GM23338 (cell line): ENCODE measurements at regions not wholly inside any gene's neighbourhood (a gene's known extent, or its start where the extent isn't known, plus 50 kb on each side); places are given as distances from the start of the nearest gene placed in this dataset.

ENCODE experiments used
- ATAC-seq: fragments of 200-7000 bp; cut with Tn5 transposase; 3 replicates; pipeline ENCODE4 v1.9.1; 2020
- DNase-seq: peaks from one replicate; pipeline ENCODE4 v3.0.0-alpha.2; 2015; ENCODE audit warnings: low spot score
- H2AFZ ChIP-seq: fragments of 200-600 bp; sonication (generic); 2 replicates; pipeline ENCODE4 v1.8.0; 2016; ENCODE audit warnings: antibody characterized with exemption, mild to moderate bottlenecking, moderate library complexity
- H3F3A ChIP-seq: fragments of 200-600 bp; sonication (generic); replicated peaks from 2 replicates; pipeline ENCODE4 v1.8.0; 2017; ENCODE audit warnings: antibody characterized with exemption, mixed run types, low read depth
- H3K27ac ChIP-seq: fragments of 200-600 bp; sonication (generic); 2 replicates; pipeline ENCODE4 v1.6.1; 2016; ENCODE audit warnings: low read depth
- H3K27me3 ChIP-seq: fragments of 200-600 bp; sonication (generic); 2 replicates; pipeline ENCODE4 v1.8.0; 2016; ENCODE audit warnings: mild to moderate bottlenecking, mixed run types, moderate library complexity; ENCODE audit not compliant: insufficient read depth
- H3K36me3 ChIP-seq: fragments of 200-600 bp; sonication (generic); 2 replicates; pipeline ENCODE4 v1.8.0; 2016; ENCODE audit warnings: mild to moderate bottlenecking; ENCODE audit not compliant: insufficient read depth
- H3K4me1 ChIP-seq: fragments of 200-600 bp; sonication (generic); 2 replicates; pipeline ENCODE4 v1.8.0; 2016; ENCODE audit warnings: mild to moderate bottlenecking, moderate library complexity; ENCODE audit not compliant: insufficient read depth
- H3K4me2 ChIP-seq: fragments of 200-600 bp; sonication (generic); 2 replicates; pipeline ENCODE4 v1.7.1; 2017; ENCODE audit warnings: mixed run types
- H3K4me3 ChIP-seq: fragments of 200-600 bp; sonication (generic); 2 replicates; pipeline ENCODE4 v1.6.1; 2016; ENCODE audit warnings: mixed run types
- H3K79me2 ChIP-seq: fragments of 200-600 bp; sonication (generic); replicated peaks from 2 replicates; pipeline ENCODE4 v1.8.0; 2017; ENCODE audit warnings: mild to moderate bottlenecking; ENCODE audit not compliant: insufficient read depth
- H3K9me2 ChIP-seq: fragments of 200-600 bp; sonication (generic); 2 replicates; pipeline ENCODE4 v1.8.0; 2017; ENCODE audit not compliant: insufficient read depth
- H4K20me1 ChIP-seq: fragments of 200-600 bp; sonication (generic); replicated peaks from 2 replicates; pipeline ENCODE4 v1.8.0; 2017; ENCODE audit warnings: mild to moderate bottlenecking; ENCODE audit not compliant: insufficient read depth
- H3K27ac Mint-ChIP-seq: 2 replicates; pipeline ENCODE4 v1.8.0; 2020; ENCODE audit warnings: inconsistent platforms, mild to moderate bottlenecking, moderate library complexity, mixed read lengths
- H3K27me3 Mint-ChIP-seq: 3 replicates; pipeline ENCODE4 v1.8.0; 2022; ENCODE audit warnings: low read depth, mild to moderate bottlenecking, moderate library complexity, mixed read lengths, inconsistent platforms; ENCODE audit not compliant: insufficient read depth, poor library complexity
- H3K36me3 Mint-ChIP-seq: 3 replicates; pipeline ENCODE4 v1.8.0; 2021; ENCODE audit warnings: low read depth, mild to moderate bottlenecking, inconsistent platforms, moderate library complexity, mixed read lengths
- H3K4me1 Mint-ChIP-seq: 3 replicates; pipeline ENCODE4 v1.8.0; 2020; ENCODE audit warnings: mild to moderate bottlenecking, inconsistent platforms, mixed read lengths
- H3K4me3 Mint-ChIP-seq: 3 replicates; pipeline ENCODE4 v1.8.0; 2021; ENCODE audit warnings: moderate library complexity, mild to moderate bottlenecking, inconsistent platforms, mixed read lengths
- H3K9me3 Mint-ChIP-seq: 3 replicates; pipeline ENCODE4 v1.8.0; 2020; ENCODE audit warnings: moderate library complexity, mild to moderate bottlenecking, inconsistent platforms, mixed read lengths
- CREB1 ChIP-seq: fragments of 250-450 bp; sonication (Bioruptor Pico); IDR thresholded peaks from 2 replicates; pipeline ENCODE4 v1.5.0; 2020; ENCODE audit warnings: low read depth, mild to moderate bottlenecking, moderate library complexity
- CTCF ChIP-seq, 2 experiments: fragments of 200-600 bp in 1 of 2; sonication (generic) in 1 of 2; conservative IDR thresholded peaks; 2 replicates each; pipeline versions ENCODE4 v1.5.1 to v1.6.1; 2016 to 2017; ENCODE audit warnings: antibody characterized with exemption in 2 of 2, low read depth in 2 of 2, mild to moderate bottlenecking in 2 of 2, moderate library complexity in 1 of 2
- EZH2 ChIP-seq: fragments of 200-600 bp; sonication (generic); IDR thresholded peaks from one replicate; pipeline ENCODE4 v1.8.0; 2017; ENCODE audit warnings: antibody characterized with exemption, mild to moderate bottlenecking, low read depth; ENCODE audit not compliant: unreplicated experiment
- EZH2phosphoT487 ChIP-seq: fragments of 200-600 bp; sonication (generic); IDR thresholded peaks from one replicate; pipeline ENCODE4 v1.8.1; 2018; ENCODE audit warnings: antibody characterized with exemption; ENCODE audit not compliant: unreplicated experiment
- JUNB ChIP-seq: IDR thresholded peaks from one replicate; pipeline ENCODE4 v1.6.1; 2016; ENCODE audit warnings: antibody characterized with exemption; ENCODE audit not compliant: unreplicated experiment
- NANOG ChIP-seq: IDR thresholded peaks from 2 replicates; pipeline ENCODE4 v1.6.1; 2016; ENCODE audit warnings: antibody characterized with exemption, borderline replicate concordance
- POLR2AphosphoS5 ChIP-seq: IDR thresholded peaks from 2 replicates; pipeline ENCODE4 v1.6.1; 2016; ENCODE audit warnings: antibody characterized with exemption, low read depth
- REST ChIP-seq: IDR thresholded peaks from one replicate; pipeline ENCODE4 v1.6.1; 2018; ENCODE audit warnings: antibody characterized with exemption; ENCODE audit not compliant: unreplicated experiment
- ZNF114 ChIP-seq: fragments of 250-450 bp; sonication (Bioruptor Pico); IDR thresholded peaks from 2 replicates; pipeline ENCODE4 v1.5.0; 2020; ENCODE audit warnings: mild to moderate bottlenecking, moderate library complexity
- ZNF331 ChIP-seq: fragments of 250-450 bp; sonication (Bioruptor Pico); IDR thresholded peaks from 2 replicates; pipeline ENCODE4 v1.5.0; 2020; ENCODE audit warnings: low read depth, mild to moderate bottlenecking, moderate library complexity
- TF ChIP-seq, protein P1 (sequence below): fragments of 250-450 bp; sonication (Bioruptor Pico); IDR thresholded peaks from 2 replicates; pipeline ENCODE4 v1.5.0; 2020; ENCODE audit warnings: mild to moderate bottlenecking, moderate library complexity

GRCh38 chr1:113252166-113252565 lies 138.1 kb upstream of the MAGI3 start:
- Histone ChIP-seq H3F3A (0 out of 2 replicates have a peak, but pooled peaks cover 2% of the 10 kb centered on the region), H2AFZ (peak overlapping the region; percentile 85; the same call in 1 of the 2 replicates), H3K36me3 (no peaks in the 10 kb centered on the region), H4K20me1 (no peaks in the 10 kb centered on the region), H3K27me3 (no peaks in the 10 kb centered on the region), H3K4me3 (no peak overlapping the region), H3K4me1 (peaks cover 35% of the 10 kb centered on the region), H3K79me2 (no peaks in the 10 kb centered on the region), H3K4me2 (no peak overlapping the region), H3K9me2 (peaks cover 6% of the 10 kb centered on the region; the same call in 1 of the 2 replicates), H3K27ac (no peak overlapping the region)
- H3K27ac Mint-ChIP-seq: no peak overlapping the region
- H3K4me1 Mint-ChIP-seq: peaks cover 48% of the 10 kb centered on the region
- no peaks in the 10 kb centered on the region for H3K36me3 Mint-ChIP-seq
- H3K9me3 Mint-ChIP-seq: no peaks in the 10 kb centered on the region
- no peak for DNase-seq
- H3K4me3 Mint-ChIP-seq: no peak overlapping the region
- no peaks in the 10 kb centered on the region for H3K27me3 Mint-ChIP-seq
- no peak for TF ChIP-seq REST
- TF ChIP-seq POLR2AphosphoS5: no peak
- no peak for TF ChIP-seq JUNB
- TF ChIP-seq NANOG: no peak
- no peak for TF ChIP-seq ZNF114 (CRISPR knock-in tag)
- TF ChIP-seq, protein P1, sequence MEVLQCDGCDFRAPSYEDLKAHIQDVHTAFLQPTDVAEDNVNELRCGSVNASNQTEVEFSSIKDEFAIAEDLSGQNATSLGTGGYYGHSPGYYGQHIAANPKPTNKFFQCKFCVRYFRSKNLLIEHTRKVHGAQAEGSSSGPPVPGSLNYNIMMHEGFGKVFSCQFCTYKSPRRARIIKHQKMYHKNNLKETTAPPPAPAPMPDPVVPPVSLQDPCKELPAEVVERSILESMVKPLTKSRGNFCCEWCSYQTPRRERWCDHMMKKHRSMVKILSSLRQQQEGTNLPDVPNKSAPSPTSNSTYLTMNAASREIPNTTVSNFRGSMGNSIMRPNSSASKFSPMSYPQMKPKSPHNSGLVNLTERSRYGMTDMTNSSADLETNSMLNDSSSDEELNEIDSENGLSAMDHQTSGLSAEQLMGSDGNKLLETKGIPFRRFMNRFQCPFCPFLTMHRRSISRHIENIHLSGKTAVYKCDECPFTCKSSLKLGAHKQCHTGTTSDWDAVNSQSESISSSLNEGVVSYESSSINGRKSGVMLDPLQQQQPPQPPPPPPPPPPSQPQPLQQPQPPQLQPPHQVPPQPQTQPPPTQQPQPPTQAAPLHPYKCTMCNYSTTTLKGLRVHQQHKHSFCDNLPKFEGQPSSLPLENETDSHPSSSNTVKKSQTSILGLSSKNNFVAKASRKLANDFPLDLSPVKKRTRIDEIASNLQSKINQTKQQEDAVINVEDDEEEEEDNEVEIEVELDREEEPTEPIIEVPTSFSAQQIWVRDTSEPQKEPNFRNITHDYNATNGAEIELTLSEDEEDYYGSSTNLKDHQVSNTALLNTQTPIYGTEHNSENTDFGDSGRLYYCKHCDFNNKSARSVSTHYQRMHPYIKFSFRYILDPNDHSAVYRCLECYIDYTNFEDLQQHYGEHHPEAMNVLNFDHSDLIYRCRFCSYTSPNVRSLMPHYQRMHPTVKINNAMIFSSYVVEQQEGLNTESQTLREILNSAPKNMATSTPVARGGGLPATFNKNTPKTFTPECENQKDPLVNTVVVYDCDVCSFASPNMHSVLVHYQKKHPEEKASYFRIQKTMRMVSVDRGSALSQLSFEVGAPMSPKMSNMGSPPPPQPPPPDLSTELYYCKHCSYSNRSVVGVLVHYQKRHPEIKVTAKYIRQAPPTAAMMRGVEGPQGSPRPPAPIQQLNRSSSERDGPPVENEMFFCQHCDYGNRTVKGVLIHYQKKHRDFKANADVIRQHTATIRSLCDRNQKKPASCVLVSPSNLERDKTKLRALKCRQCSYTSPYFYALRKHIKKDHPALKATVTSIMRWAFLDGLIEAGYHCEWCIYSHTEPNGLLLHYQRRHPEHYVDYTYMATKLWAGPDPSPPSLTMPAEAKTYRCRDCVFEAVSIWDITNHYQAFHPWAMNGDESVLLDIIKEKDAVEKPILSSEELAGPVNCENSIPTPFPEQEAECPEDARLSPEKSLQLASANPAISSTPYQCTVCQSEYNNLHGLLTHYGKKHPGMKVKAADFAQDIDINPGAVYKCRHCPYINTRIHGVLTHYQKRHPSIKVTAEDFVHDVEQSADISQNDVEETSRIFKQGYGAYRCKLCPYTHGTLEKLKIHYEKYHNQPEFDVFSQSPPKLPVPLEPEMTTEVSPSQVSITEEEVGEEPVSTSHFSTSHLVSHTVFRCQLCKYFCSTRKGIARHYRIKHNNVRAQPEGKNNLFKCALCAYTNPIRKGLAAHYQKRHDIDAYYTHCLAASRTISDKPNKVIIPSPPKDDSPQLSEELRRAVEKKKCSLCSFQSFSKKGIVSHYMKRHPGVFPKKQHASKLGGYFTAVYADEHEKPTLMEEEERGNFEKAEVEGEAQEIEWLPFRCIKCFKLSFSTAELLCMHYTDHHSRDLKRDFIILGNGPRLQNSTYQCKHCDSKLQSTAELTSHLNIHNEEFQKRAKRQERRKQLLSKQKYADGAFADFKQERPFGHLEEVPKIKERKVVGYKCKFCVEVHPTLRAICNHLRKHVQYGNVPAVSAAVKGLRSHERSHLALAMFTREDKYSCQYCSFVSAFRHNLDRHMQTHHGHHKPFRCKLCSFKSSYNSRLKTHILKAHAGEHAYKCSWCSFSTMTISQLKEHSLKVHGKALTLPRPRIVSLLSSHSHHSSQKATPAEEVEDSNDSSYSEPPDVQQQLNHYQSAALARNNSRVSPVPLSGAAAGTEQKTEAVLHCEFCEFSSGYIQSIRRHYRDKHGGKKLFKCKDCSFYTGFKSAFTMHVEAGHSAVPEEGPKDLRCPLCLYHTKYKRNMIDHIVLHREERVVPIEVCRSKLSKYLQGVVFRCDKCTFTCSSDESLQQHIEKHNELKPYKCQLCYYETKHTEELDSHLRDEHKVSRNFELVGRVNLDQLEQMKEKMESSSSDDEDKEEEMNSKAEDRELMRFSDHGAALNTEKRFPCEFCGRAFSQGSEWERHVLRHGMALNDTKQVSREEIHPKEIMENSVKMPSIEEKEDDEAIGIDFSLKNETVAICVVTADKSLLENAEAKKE (CRISPR knock-in tag): no peak
- no peak for TF ChIP-seq CTCF (conservative IDR thresholded peaks at IDR 0.05; ENCODE audit: low read depth in 2 of 2)
- TF ChIP-seq EZH2phosphoT487: no peak
- TF ChIP-seq ZNF331 (CRISPR knock-in tag): no peak
- no peak for TF ChIP-seq EZH2
- no peak for TF ChIP-seq CREB1 (CRISPR knock-in tag)
- no peak for ATAC-seq
